ENCODE measurements at regions not wholly inside any gene's neighbourhood (a gene's known extent, or its start where the extent isn't known, plus 50 kb on each side); places are given as distances from the start of the nearest gene placed in this dataset.

DNA sequence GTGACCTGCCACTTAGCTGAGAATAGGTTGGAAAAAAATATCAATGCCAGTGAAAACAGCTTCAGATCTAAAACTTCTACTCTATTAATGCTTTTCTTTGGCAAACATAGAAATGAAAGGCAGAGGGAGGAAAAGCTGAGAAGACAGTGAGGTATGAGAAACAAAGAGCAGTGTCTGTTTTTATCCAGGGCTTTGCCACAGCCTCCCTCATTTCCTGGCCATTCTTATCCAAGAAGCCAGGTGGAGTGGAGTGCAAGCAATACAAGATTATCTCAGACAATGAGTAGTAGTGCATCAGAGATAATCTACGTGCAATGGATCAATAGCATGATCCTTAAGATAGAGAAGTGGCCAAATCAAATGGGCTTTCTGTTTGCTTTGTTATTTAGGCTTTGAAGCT is 808.7 kb upstream of the PIK3C3 start:
- DNase-seq (ENCODE audit: low read depth in 1 of 2, low spot score in 2 of 2): no peak

DNA sequence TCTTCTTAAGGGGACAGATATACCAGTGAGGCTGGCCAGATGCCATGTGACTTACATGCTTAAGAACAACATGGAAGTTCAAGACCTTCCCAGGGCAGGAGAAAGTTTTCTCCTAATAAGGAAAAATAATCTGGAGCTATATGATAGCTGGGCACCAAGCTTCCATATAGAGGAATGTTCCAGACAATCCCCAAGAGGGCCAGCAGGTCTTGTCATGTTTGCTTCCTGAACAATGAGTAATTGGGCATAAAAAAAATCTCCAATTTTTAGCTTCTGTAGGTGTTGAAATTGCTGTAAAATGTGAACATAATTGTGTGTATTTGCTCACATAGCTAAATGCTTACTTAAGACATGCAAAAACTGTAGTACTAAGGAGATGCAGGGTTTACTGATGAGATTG is 809.5 kb upstream of the PIK3C3 start:
- Histone ChIP-seq H3K9me3 (replicated peaks) (no peaks in the 10 kb centered on the region), H3K27ac (no peak overlapping the region), H3K4me1 (replicated peaks) (no peaks in the 10 kb centered on the region), H3K27me3 (replicated peaks) (no peaks in the 10 kb centered on the region), H3K4me3 (no peak overlapping the region), H3K36me3 (no peaks in the 10 kb centered on the region)
- no peak for DNase-seq (ENCODE audit: low read depth in 1 of 2, low spot score in 2 of 2)

More for the DNA sequence above, 808.7 kb upstream of the PIK3C3 start:
- Histone ChIP-seq H3K36me3 (no peaks in the 10 kb centered on the region), H3K27ac (no peak overlapping the region), H3K9me3 (replicated peaks) (no peaks in the 10 kb centered on the region), H3K4me1 (replicated peaks) (no peaks in the 10 kb centered on the region), H3K4me3 (no peak overlapping the region), H3K27me3 (replicated peaks) (no peaks in the 10 kb centered on the region)

DNA sequence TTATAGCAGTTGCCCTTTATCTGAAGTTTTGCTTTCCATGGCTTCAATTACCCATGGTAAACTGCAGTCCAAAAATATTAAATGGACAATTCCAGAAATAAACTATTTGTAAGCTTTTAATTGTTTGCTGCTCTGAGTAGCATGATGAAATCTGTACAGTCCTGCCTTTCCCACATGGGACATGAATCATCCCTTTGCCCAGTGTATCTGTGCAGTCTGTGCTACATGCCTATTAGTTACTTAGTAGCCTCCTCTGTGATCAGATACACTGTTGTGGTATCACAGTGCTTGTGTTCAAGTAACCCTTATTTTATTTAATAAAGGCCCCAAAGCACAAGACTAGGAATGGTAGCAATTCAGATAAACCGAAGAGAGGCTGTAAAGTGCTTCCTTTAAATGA is 810.6 kb upstream of the PIK3C3 start:
- no peaks in the 10 kb centered on the region for H3K27me3 ChIP-seq (replicated peaks)
- H3K36me3 ChIP-seq: no peaks in the 10 kb centered on the region
- H3K4me1 ChIP-seq (replicated peaks): no peaks in the 10 kb centered on the region
- H3K9me3 ChIP-seq (replicated peaks): no peaks in the 10 kb centered on the region
- DNase-seq (ENCODE audit: low read depth in 1 of 2, low spot score in 2 of 2): no peak
- no peak overlapping the region for H3K4me3 ChIP-seq
- no peak overlapping the region for H3K27ac ChIP-seq

DNA sequence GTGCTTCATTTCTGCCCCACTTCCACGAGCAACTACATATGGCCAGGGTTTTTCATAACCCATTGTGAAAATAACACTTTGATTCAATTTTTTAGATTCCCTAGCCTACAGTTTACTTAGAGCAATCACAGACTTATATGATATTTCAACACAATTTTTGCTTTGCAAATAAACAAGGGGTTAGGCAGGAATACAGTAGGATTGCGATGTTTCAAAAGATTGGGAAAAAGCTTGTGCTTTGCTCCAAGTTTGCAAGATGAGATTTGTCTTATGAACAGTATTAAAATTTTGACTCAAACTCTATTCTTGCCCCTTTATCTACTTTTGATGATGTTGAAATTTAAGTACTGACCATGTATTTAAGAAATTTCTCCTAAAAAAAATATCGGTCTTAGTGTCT is 814.5 kb upstream of the PIK3C3 start:
- no peaks in the 10 kb centered on the region for H3K36me3 ChIP-seq
- no peaks in the 10 kb centered on the region for H3K9me3 ChIP-seq (replicated peaks)
- no peak overlapping the region for H3K4me3 ChIP-seq
- no peak for DNase-seq (ENCODE audit: low read depth in 1 of 2, low spot score in 2 of 2)
- no peak overlapping the region for H3K27ac ChIP-seq
- no peaks in the 10 kb centered on the region for H3K4me1 ChIP-seq (replicated peaks)
- H3K27me3 ChIP-seq (replicated peaks): no peaks in the 10 kb centered on the region

GRCh38 chr18:41135146-41135545 is 819.9 kb upstream of the PIK3C3 start:
- no peak for DNase-seq (ENCODE audit: low read depth in 1 of 2, low spot score in 2 of 2)
- Histone ChIP-seq H3K4me3 (no peak overlapping the region), H3K27me3 (replicated peaks) (no peaks in the 10 kb centered on the region), H3K27ac (no peak overlapping the region), H3K4me1 (replicated peaks) (no peaks in the 10 kb centered on the region), H3K9me3 (replicated peaks) (no peaks in the 10 kb centered on the region), H3K36me3 (no peaks in the 10 kb centered on the region)

- no peaks in the 10 kb centered on the region for H3K4me1 ChIP-seq (replicated peaks)
- H3K9me3 ChIP-seq (replicated peaks): no peaks in the 10 kb centered on the region
- no peaks in the 10 kb centered on the region for H3K36me3 ChIP-seq
- no peak overlapping the region for H3K4me3 ChIP-seq
- H3K27ac ChIP-seq: no peak overlapping the region
- H3K27me3 ChIP-seq (replicated peaks): no peaks in the 10 kb centered on the region
- no peak for DNase-seq (ENCODE audit: low read depth in 1 of 2, low spot score in 2 of 2)
Measured at GRCh38 chr18:41134426-41134825, 820.6 kb upstream of the PIK3C3 start.

GRCh38 chr18:41131050-41131449 is 824.0 kb upstream of the PIK3C3 start:
- no peaks in the 10 kb centered on the region for H3K36me3 ChIP-seq
- no peak overlapping the region for H3K27ac ChIP-seq
- no peaks in the 10 kb centered on the region for H3K27me3 ChIP-seq (replicated peaks)
- no peak for DNase-seq (ENCODE audit: low read depth in 1 of 2, low spot score in 2 of 2)
- no peak overlapping the region for H3K4me3 ChIP-seq
- no peaks in the 10 kb centered on the region for H3K9me3 ChIP-seq (replicated peaks)
- peaks cover 12% of the 10 kb centered on the region for H3K4me1 ChIP-seq (replicated peaks)

- Histone ChIP-seq H3K27me3 (replicated peaks) (no peaks in the 10 kb centered on the region), H3K4me1 (replicated peaks) (peaks cover 12% of the 10 kb centered on the region), H3K27ac (no peak overlapping the region), H3K9me3 (replicated peaks) (no peaks in the 10 kb centered on the region), H3K4me3 (no peak overlapping the region), H3K36me3 (no peaks in the 10 kb centered on the region)
- DNase-seq (ENCODE audit: low read depth in 1 of 2, low spot score in 2 of 2): no peak
Measured at GRCh38 chr18:41128545-41128944, 826.5 kb upstream of the PIK3C3 start.

GRCh38 chr18:41128126-41128525 is 826.9 kb upstream of the PIK3C3 start:
- DNase-seq (ENCODE audit: low read depth in 1 of 2, low spot score in 2 of 2): no peak
- Histone ChIP-seq H3K9me3 (replicated peaks) (no peaks in the 10 kb centered on the region), H3K36me3 (no peaks in the 10 kb centered on the region), H3K4me3 (no peak overlapping the region), H3K4me1 (replicated peaks) (peaks cover 12% of the 10 kb centered on the region), H3K27me3 (replicated peaks) (no peaks in the 10 kb centered on the region), H3K27ac (no peak overlapping the region)

- no peak overlapping the region for H3K4me3 ChIP-seq
- H3K27ac ChIP-seq: peak overlapping the region; percentile 58
- DNase-seq (ENCODE audit: low read depth in 1 of 2, low spot score in 2 of 2): peak in 1 of 2 experiments; percentile 26
- peaks cover 12% of the 10 kb centered on the region for H3K4me1 ChIP-seq (replicated peaks)
- no peaks in the 10 kb centered on the region for H3K36me3 ChIP-seq
- H3K9me3 ChIP-seq (replicated peaks): no peaks in the 10 kb centered on the region
- H3K27me3 ChIP-seq (replicated peaks): no peaks in the 10 kb centered on the region
Measured at GRCh38 chr18:41126541-41127235, 828.3 kb upstream of the PIK3C3 start.

- Histone ChIP-seq H3K27me3 (replicated peaks) (no peaks in the 10 kb centered on the region), H3K9me3 (replicated peaks) (no peaks in the 10 kb centered on the region), H3K27ac (no peak overlapping the region), H3K36me3 (no peaks in the 10 kb centered on the region), H3K4me1 (replicated peaks) (peaks cover 3% of the 10 kb centered on the region), H3K4me3 (no peak overlapping the region)
- no peak for DNase-seq (ENCODE audit: low read depth in 1 of 2, low spot score in 2 of 2)
Measured at GRCh38 chr18:41121116-41121826, 833.8 kb upstream of the PIK3C3 start.

DNA sequence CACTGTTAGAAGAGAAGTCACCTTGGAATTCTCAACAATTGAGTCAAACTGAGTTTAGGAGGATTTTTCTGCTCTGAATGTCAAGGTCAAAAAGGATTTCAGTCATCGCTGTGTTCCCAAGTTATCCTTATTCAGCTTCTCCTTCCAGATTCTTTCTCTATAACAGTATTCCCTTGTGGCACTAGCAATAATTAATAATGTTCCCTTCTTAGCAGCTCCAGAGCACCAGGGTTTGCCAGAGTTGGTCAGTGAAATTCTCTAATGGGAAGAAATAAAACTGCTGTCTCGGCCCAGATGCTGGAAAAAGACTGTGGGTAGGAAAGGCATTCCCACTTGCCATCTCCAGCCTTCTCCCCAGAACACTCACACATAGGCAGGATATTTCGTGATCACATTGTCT is 836.0 kb upstream of the PIK3C3 start:
- Histone ChIP-seq H3K27me3 (replicated peaks) (no peaks in the 10 kb centered on the region), H3K27ac (no peak overlapping the region), H3K36me3 (no peaks in the 10 kb centered on the region), H3K4me1 (replicated peaks) (no peaks in the 10 kb centered on the region), H3K9me3 (replicated peaks) (no peaks in the 10 kb centered on the region), H3K4me3 (no peak overlapping the region)
- no peak for DNase-seq (ENCODE audit: low read depth in 1 of 2, low spot score in 2 of 2)

- H3K4me1 ChIP-seq (replicated peaks): no peaks in the 10 kb centered on the region
- no peaks in the 10 kb centered on the region for H3K9me3 ChIP-seq (replicated peaks)
- H3K36me3 ChIP-seq: no peaks in the 10 kb centered on the region
- no peaks in the 10 kb centered on the region for H3K27me3 ChIP-seq (replicated peaks)
- DNase-seq (ENCODE audit: low read depth in 1 of 2, low spot score in 2 of 2): no peak
- no peak overlapping the region for H3K27ac ChIP-seq
- no peak overlapping the region for H3K4me3 ChIP-seq
Measured at GRCh38 chr18:41113885-41114482, 841.0 kb upstream of the PIK3C3 start.

GRCh38 chr18:41099451-41099850 is 855.6 kb upstream of the PIK3C3 start:
- Histone ChIP-seq H3K4me1 (replicated peaks) (no peaks in the 10 kb centered on the region), H3K27me3 (replicated peaks) (peaks cover 3% of the 10 kb centered on the region; the same call in 1 of the 2 replicates), H3K9me3 (replicated peaks) (no peaks in the 10 kb centered on the region), H3K36me3 (no peaks in the 10 kb centered on the region), H3K4me3 (no peak overlapping the region), H3K27ac (no peak overlapping the region)
- no peak for DNase-seq (ENCODE audit: low read depth in 1 of 2, low spot score in 2 of 2)
